ACC112 (cell line): ENCODE measurements at regions not wholly inside any gene's neighbourhood (a gene's known extent, or its start where the extent isn't known, plus 50 kb on each side); places are given as distances from the start of the nearest gene placed in this dataset.

Experiments used
- H2AFZ ChIP-seq: fragments of 200-600 bp; sonication (generic); one replicate; pipeline ENCODE4 v1.6.0; 2017; ENCODE audit warnings: antibody characterized with exemption, low read length; ENCODE audit not compliant: unreplicated experiment
- H3K27ac ChIP-seq: fragments of 200-600 bp; sonication (generic); 2 replicates; pipeline ENCODE4 v1.5.1; 2014; ENCODE audit warnings: low read depth, mild to moderate bottlenecking, antibody characterized with exemption, low read length, moderate library complexity
- H3K27me3 ChIP-seq: fragments of 200-600 bp; sonication (generic); 2 replicates; pipeline ENCODE4 v1.6.1; 2014; ENCODE audit warnings: mild to moderate bottlenecking, antibody characterized with exemption, low read length, moderate library complexity, mixed read lengths; ENCODE audit not compliant: insufficient read depth
- H3K36me3 ChIP-seq: fragments of 200-600 bp; sonication (generic); 2 replicates; pipeline ENCODE4 v1.6.1; 2016; ENCODE audit warnings: mild to moderate bottlenecking, antibody characterized with exemption, low read length, moderate library complexity, mixed read lengths; ENCODE audit not compliant: insufficient read depth
- H3K4me1 ChIP-seq: fragments of 200-600 bp; sonication (generic); one replicate; pipeline ENCODE4 v1.6.1; 2016; ENCODE audit warnings: low read length, mixed read lengths; ENCODE audit not compliant: insufficient read depth, unreplicated experiment, control insufficient read depth
- H3K4me3 ChIP-seq: fragments of 200-600 bp; sonication (generic); 2 replicates; pipeline ENCODE4 v1.5.1; 2014; ENCODE audit warnings: mild to moderate bottlenecking, low read depth, low read length
- H3K79me2 ChIP-seq: fragments of 200-600 bp; sonication (generic); one replicate; pipeline ENCODE4 v1.6.0; 2016; ENCODE audit warnings: low read length; ENCODE audit not compliant: control insufficient read depth, unreplicated experiment, insufficient read depth

DNA sequence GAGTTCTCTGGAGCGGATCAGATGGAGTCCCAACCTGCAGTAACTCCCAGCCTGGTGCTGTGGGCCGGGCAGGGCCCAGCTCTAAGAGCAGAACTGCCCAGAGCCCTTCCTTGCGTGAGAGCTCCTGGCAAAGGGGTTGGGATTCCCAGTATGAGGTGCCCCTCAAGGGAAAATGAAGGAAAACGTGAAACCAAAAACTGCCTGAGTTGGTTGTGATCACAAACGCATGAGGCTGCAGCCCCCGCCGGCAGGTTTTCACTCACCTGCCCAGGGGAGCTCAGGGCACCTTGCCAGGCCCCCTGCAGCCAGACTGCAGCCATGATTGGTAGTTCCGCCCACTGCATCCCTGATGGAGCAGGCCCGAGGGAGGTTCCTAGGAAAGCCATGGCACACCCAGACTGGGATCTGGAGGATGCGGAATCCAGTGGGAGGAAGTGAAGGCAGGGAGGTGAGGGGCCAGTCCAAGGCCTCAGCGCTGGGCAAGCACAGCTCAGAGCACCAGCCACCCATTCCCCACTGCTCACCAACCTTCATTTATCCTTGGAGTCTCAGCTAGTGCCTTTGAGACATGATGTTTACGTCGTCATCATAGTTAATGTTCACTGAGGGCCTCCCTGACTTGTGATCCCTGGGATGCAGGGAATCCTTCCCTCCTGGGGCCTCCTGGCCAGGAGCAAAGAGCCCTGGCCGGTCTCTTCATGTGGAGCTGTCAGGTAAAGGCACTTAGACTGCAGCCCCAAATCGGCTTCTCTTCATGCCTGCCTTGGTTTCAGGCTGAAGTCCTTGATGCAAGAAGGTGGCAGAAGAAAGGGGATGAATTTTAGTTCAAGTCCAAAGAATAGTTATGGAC is 103.2 kb downstream of the INHBB start:
- H3K4me1 ChIP-seq = peaks cover 9% of the 10 kb centered on the region
- no peak overlapping the region for H3K27ac ChIP-seq
- no peaks in the 10 kb centered on the region for H3K36me3 ChIP-seq
- no peak overlapping the region for H2AFZ ChIP-seq
- peaks cover 12% of the 10 kb centered on the region for H3K27me3 ChIP-seq
- H3K4me3 ChIP-seq = no peak overlapping the region
- no peaks in the 10 kb centered on the region for H3K79me2 ChIP-seq

DNA sequence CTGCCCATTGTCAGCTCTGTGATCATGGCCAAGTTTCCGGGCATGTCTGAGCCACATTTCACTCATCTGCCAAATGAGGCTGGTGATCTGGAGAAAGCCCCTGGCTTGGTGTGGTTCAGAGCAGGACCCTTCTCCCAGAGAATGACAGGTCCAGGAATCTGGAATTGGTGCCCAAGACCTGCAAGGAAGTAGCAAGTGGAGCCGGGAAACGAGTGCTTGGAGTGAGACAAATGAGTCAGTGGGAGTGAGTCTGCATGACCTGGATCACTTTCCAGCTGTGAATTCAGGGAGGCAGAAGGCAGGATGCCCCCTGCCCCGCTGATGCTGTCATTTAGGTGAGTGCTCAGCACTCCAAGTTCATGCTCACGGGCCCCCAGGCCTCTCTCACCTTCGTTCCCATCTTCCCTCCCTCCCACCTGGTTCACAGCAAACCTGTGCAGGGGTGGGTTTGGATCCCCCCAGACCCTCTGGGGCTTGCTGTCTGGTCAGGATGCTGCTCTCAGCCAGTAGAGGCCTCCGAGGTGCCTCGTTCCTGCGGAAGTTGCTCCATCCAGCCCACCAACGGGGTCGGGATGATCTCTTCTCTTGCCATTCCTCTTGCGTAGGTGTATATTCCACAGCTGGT is 104.4 kb downstream of the INHBB start:
- H3K36me3 ChIP-seq = no peaks in the 10 kb centered on the region
- H3K4me1 ChIP-seq = peaks cover 19% of the 10 kb centered on the region
- no peak overlapping the region for H3K27ac ChIP-seq
- no peak overlapping the region for H2AFZ ChIP-seq
- no peaks in the 10 kb centered on the region for H3K79me2 ChIP-seq
- 0 out of 2 replicates have a peak, but pooled peaks cover under 1% of the 10 kb centered on the region for H3K27me3 ChIP-seq
- no peak overlapping the region for H3K4me3 ChIP-seq

DNA sequence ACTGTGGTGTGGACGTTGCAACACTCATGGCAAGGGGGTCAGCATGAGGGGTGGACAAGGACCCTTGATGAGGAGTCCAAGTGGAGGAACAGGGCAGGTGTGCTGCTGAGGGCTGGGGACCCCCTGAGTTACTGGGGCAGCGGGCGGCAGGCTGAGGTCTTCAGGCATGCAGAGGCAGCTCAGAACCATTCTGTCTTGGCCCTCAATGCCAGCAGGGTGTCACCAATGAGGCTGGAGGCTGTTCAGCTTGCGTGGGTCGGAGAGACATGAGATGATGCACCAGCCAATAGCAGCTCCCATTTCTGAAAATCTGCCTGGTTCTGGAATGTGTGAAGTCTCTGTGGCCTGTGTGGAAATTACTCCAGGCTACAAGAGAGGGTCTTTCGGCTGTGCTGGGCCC is 105.4 kb downstream of the INHBB start:
- no peak overlapping the region for H3K4me3 ChIP-seq
- no peaks in the 10 kb centered on the region for H3K27me3 ChIP-seq
- H3K4me1 ChIP-seq = peaks cover 22% of the 10 kb centered on the region
- H3K79me2 ChIP-seq = no peaks in the 10 kb centered on the region
- no peak overlapping the region for H3K27ac ChIP-seq
- H3K36me3 ChIP-seq = no peaks in the 10 kb centered on the region
- H2AFZ ChIP-seq = no peak overlapping the region

DNA sequence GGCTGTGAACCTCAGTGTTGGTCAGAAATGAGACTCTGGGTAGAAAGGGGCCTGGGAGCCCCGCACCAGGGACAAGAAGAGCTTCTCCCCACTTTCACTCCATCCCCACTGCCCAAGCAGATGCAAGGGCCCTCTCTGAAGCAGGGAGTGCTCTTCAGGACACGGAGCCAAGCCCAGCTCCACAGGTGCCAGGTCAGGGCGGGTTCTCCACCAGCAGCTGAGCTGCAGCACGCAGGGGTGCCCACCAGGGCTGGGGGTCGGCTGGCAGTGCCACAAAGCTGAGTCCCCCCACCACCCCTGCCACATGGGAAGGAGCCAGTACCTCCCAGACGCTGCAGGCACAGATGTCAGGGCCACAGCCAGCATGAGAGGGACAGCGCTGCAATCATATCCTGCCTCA is 106.2 kb downstream of the INHBB start:
- Histone ChIP-seq H2AFZ (no peak overlapping the region), H3K27ac (no peak overlapping the region), H3K79me2 (no peaks in the 10 kb centered on the region), H3K4me3 (no peak overlapping the region), H3K4me1 (peaks cover 22% of the 10 kb centered on the region), H3K36me3 (no peaks in the 10 kb centered on the region), H3K27me3 (no peaks in the 10 kb centered on the region)

DNA sequence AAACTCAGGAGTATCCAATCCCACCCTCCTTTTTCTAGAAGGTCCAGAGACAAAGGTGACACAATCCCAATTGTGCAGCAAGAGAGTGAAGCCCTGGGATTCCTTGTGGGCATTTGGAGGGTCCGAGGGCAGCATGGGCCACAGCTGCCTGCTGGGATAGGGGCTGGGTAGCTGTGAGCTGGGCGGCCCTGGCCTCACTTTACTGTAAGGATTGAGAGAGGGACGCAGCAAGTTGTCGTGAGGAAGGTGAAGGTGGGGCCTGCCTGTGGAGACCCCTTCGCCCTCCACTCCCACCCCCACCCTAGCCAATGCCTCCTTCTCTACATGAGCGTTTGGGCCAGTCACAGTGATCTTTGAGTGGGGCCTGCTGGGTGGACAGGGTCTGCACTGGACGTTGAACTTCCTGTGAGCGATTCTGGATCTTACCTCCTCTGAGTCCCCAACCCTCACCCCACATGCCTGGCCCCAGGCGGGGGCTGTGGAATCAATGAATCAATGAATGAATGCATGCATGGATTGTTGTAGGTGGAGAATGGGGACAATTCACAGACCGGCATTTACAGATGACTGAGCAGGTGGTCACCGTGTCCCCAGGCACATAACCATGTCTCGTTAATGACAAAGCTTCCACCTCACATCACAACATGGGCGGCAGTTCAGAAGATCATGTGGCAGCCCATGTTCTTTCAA is 107.2 kb downstream of the INHBB start:
- H3K79me2 ChIP-seq = no peaks in the 10 kb centered on the region
- H2AFZ ChIP-seq = no peak overlapping the region
- no peaks in the 10 kb centered on the region for H3K27me3 ChIP-seq
- no peak overlapping the region for H3K27ac ChIP-seq
- H3K4me1 ChIP-seq = peaks cover 22% of the 10 kb centered on the region
- H3K4me3 ChIP-seq = no peak overlapping the region
- H3K36me3 ChIP-seq = no peaks in the 10 kb centered on the region

DNA sequence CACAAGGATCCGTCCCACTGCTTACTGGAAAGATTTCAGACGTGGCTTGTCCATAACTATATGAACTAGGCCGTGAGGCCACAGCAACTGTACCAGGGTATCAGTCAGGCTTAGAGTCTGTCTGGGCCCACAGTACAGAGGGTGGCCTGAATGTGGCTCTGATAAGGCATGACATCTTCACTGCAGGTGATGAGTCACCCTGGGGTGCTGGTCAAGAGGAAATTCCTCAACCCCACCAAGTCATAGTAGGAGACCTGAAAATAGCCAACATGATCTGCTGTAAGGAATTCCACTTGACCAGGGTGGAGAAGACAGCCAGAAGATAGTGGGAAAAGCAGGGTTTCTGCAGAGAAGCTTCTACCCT is 107.7 kb downstream of the INHBB start:
- Histone ChIP-seq H3K27ac (no peak overlapping the region), H3K4me1 (peaks cover 22% of the 10 kb centered on the region), H3K36me3 (no peaks in the 10 kb centered on the region), H3K27me3 (no peaks in the 10 kb centered on the region), H3K79me2 (no peaks in the 10 kb centered on the region), H2AFZ (no peak overlapping the region), H3K4me3 (no peak overlapping the region)

DNA sequence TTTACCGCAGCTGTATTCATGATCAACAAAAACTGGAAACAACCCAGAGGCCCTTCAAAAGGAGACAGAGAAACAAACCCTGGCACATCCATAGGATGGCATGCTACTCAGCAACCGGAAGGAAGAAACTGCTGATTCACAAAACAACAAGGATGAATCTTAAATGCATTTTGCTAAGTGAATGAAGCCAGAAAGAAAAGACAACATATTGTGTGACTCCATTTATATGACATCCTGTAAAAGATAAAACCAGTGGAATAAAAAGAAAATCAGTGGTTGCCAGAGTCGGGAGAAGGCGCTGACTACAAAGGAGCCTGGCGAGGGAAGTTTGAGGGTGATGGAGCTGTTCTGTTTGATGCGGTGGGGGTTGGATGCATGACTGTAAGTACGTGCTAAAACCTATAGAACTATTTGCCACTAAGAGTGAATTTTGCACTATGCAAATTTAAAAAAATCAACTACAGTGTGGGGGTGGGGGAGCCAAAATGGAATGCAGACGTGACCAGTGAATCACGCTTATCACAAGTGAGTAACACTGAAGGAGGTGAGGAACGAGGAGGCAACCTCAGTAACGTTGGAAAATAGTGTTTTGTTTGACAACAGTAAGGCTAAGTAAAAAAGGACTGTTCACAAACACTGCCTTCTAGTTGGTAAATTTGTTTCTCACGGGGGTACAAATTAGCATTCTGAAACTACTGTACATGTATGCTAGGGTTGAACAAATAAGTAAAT is 108.9 kb downstream of the INHBB start:
- Histone ChIP-seq H3K27me3 (no peaks in the 10 kb centered on the region), H2AFZ (no peak overlapping the region), H3K79me2 (no peaks in the 10 kb centered on the region), H3K4me1 (peaks cover 22% of the 10 kb centered on the region), H3K4me3 (no peak overlapping the region), H3K27ac (no peak overlapping the region), H3K36me3 (no peaks in the 10 kb centered on the region)

DNA sequence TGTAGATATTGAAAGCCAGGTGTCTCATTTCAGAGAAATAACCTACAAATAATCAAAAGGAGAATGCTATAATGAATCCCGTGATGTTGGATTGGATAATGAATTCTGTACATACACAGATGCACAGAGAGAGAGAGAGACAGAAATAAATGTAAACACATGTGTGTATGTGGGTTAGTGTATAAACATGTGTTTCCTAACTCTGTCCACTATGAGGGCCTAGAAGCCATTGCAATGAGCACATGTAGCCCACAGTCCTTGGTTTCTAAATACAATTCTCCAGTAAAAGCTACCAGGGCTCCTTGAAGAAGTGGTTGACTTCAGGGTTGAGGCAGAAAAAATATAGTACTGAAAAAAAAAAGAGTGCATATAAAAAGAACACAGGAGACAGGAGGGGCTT is 109.5 kb downstream of the INHBB start:
- H2AFZ ChIP-seq = no peak overlapping the region
- H3K4me1 ChIP-seq = peaks cover 22% of the 10 kb centered on the region
- H3K27ac ChIP-seq = no peak overlapping the region
- no peak overlapping the region for H3K4me3 ChIP-seq
- H3K79me2 ChIP-seq = no peaks in the 10 kb centered on the region
- no peaks in the 10 kb centered on the region for H3K27me3 ChIP-seq
- no peaks in the 10 kb centered on the region for H3K36me3 ChIP-seq

DNA sequence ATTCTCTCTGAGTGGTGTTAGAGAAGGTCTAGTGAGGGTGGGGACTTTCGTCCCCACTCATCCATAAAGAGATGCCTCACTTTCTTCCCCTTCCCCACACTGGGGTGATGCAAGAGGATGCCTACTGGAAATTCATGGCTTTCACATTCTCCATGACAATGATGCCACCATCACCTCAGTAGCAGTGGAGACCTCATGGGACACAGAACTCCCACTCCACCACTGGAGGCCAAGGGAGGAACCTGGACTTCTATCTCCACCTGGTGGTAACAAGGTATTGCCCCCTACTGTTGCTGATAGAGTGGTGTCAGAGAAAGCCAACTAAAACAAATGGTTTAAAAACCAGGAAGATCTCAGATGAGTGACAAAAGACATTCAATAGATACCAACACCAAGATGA is 110.9 kb downstream of the INHBB start:
- Histone ChIP-seq H3K79me2 (no peaks in the 10 kb centered on the region), H3K27ac (no peak overlapping the region), H3K4me3 (no peak overlapping the region), H3K27me3 (no peaks in the 10 kb centered on the region), H3K4me1 (peaks cover 22% of the 10 kb centered on the region), H3K36me3 (no peaks in the 10 kb centered on the region), H2AFZ (no peak overlapping the region)

DNA sequence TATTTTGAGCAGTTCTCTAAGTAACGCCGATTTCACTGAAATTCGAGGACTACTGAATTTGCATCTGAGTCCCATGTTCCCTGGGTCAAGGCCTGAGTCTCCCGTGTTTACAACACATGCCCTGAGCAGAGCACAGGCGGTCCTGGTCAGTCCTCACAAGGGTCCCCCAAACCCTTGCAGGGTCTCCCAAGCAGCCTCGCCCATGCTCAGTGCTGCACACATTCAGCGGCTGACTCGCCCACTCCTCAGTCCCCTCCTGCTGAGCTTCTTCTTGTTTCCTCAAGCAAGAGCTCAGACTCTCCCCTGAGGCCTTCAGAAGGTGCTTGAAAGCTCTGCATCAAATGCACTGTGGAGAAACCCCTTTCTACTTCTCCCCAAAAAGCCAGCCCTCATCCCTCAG is 114.6 kb downstream of the INHBB start:
- Histone ChIP-seq H2AFZ (no peak overlapping the region), H3K4me1 (peaks cover 1% of the 10 kb centered on the region), H3K27ac (no peak overlapping the region), H3K4me3 (no peak overlapping the region), H3K27me3 (no peaks in the 10 kb centered on the region), H3K36me3 (no peaks in the 10 kb centered on the region), H3K79me2 (no peaks in the 10 kb centered on the region)
